ENCODE measurements at regions not wholly inside any gene's neighbourhood (a gene's known extent, or its start where the extent isn't known, plus 50 kb on each side); places are given as distances from the start of the nearest gene placed in this dataset.

- no peak for DNase-seq (ENCODE audit: low read depth, low spot score)
- TF ChIP-seq ZNF274 (IDR thresholded peaks at IDR 0.05; ENCODE audit: low read depth, low read length) (no peak), SUZ12 (IDR thresholded peaks at IDR 0.05; ENCODE audit: extremely low read depth, insufficient read depth, insufficient read length) (no peak), YY1 (IDR thresholded peaks at IDR 0.05; ENCODE audit: insufficient read depth, insufficient read length) (no peak)
- Histone ChIP-seq H3K9ac (ENCODE audit: insufficient read length, low read depth) (no peak overlapping the region), H3K4me3 (ENCODE audit: insufficient read length, low read depth) (no peak overlapping the region), H3K27me3 (ENCODE audit: insufficient read depth, insufficient read length) (no peaks in the 10 kb centered on the region), H3K9me3 (ENCODE audit: insufficient read depth, low read length) (no peaks in the 10 kb centered on the region), H3K36me3 (ENCODE audit: insufficient read depth, insufficient read length, low read length) (no peaks in the 10 kb centered on the region), H3K4me1 (ENCODE audit: insufficient read depth, insufficient read length) (no peaks in the 10 kb centered on the region)
Observed at GRCh38 chr11:109510316-109510715, 88.3 kb downstream of the C11orf87 start.

- Histone ChIP-seq H3K4me1 (ENCODE audit: insufficient read depth, insufficient read length) (no peaks in the 10 kb centered on the region), H3K9ac (ENCODE audit: insufficient read length, low read depth) (no peak overlapping the region), H3K27me3 (ENCODE audit: insufficient read depth, insufficient read length) (no peaks in the 10 kb centered on the region), H3K4me3 (ENCODE audit: insufficient read length, low read depth) (no peak overlapping the region), H3K9me3 (ENCODE audit: insufficient read depth, low read length) (no peaks in the 10 kb centered on the region), H3K36me3 (ENCODE audit: insufficient read depth, insufficient read length, low read length) (no peaks in the 10 kb centered on the region)
- DNase-seq (ENCODE audit: low read depth, low spot score): no peak
- TF ChIP-seq SUZ12 (IDR thresholded peaks at IDR 0.05; ENCODE audit: extremely low read depth, insufficient read depth, insufficient read length) (no peak), YY1 (IDR thresholded peaks at IDR 0.05; ENCODE audit: insufficient read depth, insufficient read length) (no peak), ZNF274 (IDR thresholded peaks at IDR 0.05; ENCODE audit: low read depth, low read length) (no peak)
Observed at GRCh38 chr11:109511598-109511997, 89.6 kb downstream of the C11orf87 start.

- H3K4me3 ChIP-seq (ENCODE audit: insufficient read length, low read depth): no peak overlapping the region
- DNase-seq (ENCODE audit: low read depth, low spot score): no peak
- H3K36me3 ChIP-seq (ENCODE audit: insufficient read depth, insufficient read length, low read length): no peaks in the 10 kb centered on the region
- no peaks in the 10 kb centered on the region for H3K4me1 ChIP-seq (ENCODE audit: insufficient read depth, insufficient read length)
- TF ChIP-seq SUZ12 (IDR thresholded peaks at IDR 0.05; ENCODE audit: extremely low read depth, insufficient read depth, insufficient read length): no peak
- H3K27me3 ChIP-seq (ENCODE audit: insufficient read depth, insufficient read length): no peaks in the 10 kb centered on the region
- no peak overlapping the region for H3K9ac ChIP-seq (ENCODE audit: insufficient read length, low read depth)
- no peaks in the 10 kb centered on the region for H3K9me3 ChIP-seq (ENCODE audit: insufficient read depth, low read length)
Observed at GRCh38 chr11:109512249-109512648, 90.3 kb downstream of the C11orf87 start.

GRCh38 chr11:109512680-109513079, 90.7 kb downstream of the C11orf87 start:
- TF ChIP-seq SUZ12 (IDR thresholded peaks at IDR 0.05; ENCODE audit: extremely low read depth, insufficient read depth, insufficient read length): no peak
- no peak for TF ChIP-seq ZNF274 (IDR thresholded peaks at IDR 0.05; ENCODE audit: low read depth, low read length)
- TF ChIP-seq YY1 (IDR thresholded peaks at IDR 0.05; ENCODE audit: insufficient read depth, insufficient read length): no peak
- no peak overlapping the region for H3K9ac ChIP-seq (ENCODE audit: insufficient read length, low read depth)
- DNase-seq (ENCODE audit: low read depth, low spot score): no peak

GRCh38 chr11:109514313-109515018, 92.5 kb downstream of the C11orf87 start:
- TF ChIP-seq YY1 (IDR thresholded peaks at IDR 0.05; ENCODE audit: insufficient read depth, insufficient read length) (no peak), ZNF274 (IDR thresholded peaks at IDR 0.05; ENCODE audit: low read depth, low read length) (no peak), SUZ12 (IDR thresholded peaks at IDR 0.05; ENCODE audit: extremely low read depth, insufficient read depth, insufficient read length) (no peak)
- Histone ChIP-seq H3K9me3 (ENCODE audit: insufficient read depth, low read length) (no peaks in the 10 kb centered on the region), H3K4me1 (ENCODE audit: insufficient read depth, insufficient read length) (no peaks in the 10 kb centered on the region), H3K36me3 (ENCODE audit: insufficient read depth, insufficient read length, low read length) (no peaks in the 10 kb centered on the region), H3K9ac (ENCODE audit: insufficient read length, low read depth) (no peak overlapping the region), H3K4me3 (ENCODE audit: insufficient read length, low read depth) (no peak overlapping the region), H3K27me3 (ENCODE audit: insufficient read depth, insufficient read length) (no peaks in the 10 kb centered on the region)
- no peak for DNase-seq (ENCODE audit: low read depth, low spot score)

More at GRCh38 chr11:109512680-109513079, 90.7 kb downstream of the C11orf87 start:
- Histone ChIP-seq H3K27me3 (ENCODE audit: insufficient read depth, insufficient read length) (no peaks in the 10 kb centered on the region), H3K4me3 (ENCODE audit: insufficient read length, low read depth) (no peak overlapping the region), H3K9me3 (ENCODE audit: insufficient read depth, low read length) (no peaks in the 10 kb centered on the region), H3K36me3 (ENCODE audit: insufficient read depth, insufficient read length, low read length) (no peaks in the 10 kb centered on the region), H3K4me1 (ENCODE audit: insufficient read depth, insufficient read length) (no peaks in the 10 kb centered on the region)

GRCh38 chr11:109519253-109519652, 97.3 kb downstream of the C11orf87 start:
- Histone ChIP-seq H3K4me1 (ENCODE audit: insufficient read depth, insufficient read length) (no peaks in the 10 kb centered on the region), H3K4me3 (ENCODE audit: insufficient read length, low read depth) (no peak overlapping the region), H3K36me3 (ENCODE audit: insufficient read depth, insufficient read length, low read length) (no peaks in the 10 kb centered on the region), H3K9ac (ENCODE audit: insufficient read length, low read depth) (no peak overlapping the region), H3K27me3 (ENCODE audit: insufficient read depth, insufficient read length) (no peaks in the 10 kb centered on the region), H3K9me3 (ENCODE audit: insufficient read depth, low read length) (no peaks in the 10 kb centered on the region)
- TF ChIP-seq ZNF274 (IDR thresholded peaks at IDR 0.05; ENCODE audit: low read depth, low read length) (no peak), YY1 (IDR thresholded peaks at IDR 0.05; ENCODE audit: insufficient read depth, insufficient read length) (no peak), SUZ12 (IDR thresholded peaks at IDR 0.05; ENCODE audit: extremely low read depth, insufficient read depth, insufficient read length) (no peak)
- no peak for DNase-seq (ENCODE audit: low read depth, low spot score)

- Histone ChIP-seq H3K4me1 (ENCODE audit: insufficient read depth, insufficient read length) (no peaks in the 10 kb centered on the region), H3K9ac (ENCODE audit: insufficient read length, low read depth) (no peak overlapping the region), H3K9me3 (ENCODE audit: insufficient read depth, low read length) (no peaks in the 10 kb centered on the region), H3K27me3 (ENCODE audit: insufficient read depth, insufficient read length) (no peaks in the 10 kb centered on the region), H3K36me3 (ENCODE audit: insufficient read depth, insufficient read length, low read length) (no peaks in the 10 kb centered on the region), H3K4me3 (ENCODE audit: insufficient read length, low read depth) (no peak overlapping the region)
- TF ChIP-seq ZNF274 (IDR thresholded peaks at IDR 0.05; ENCODE audit: low read depth, low read length) (no peak), SUZ12 (IDR thresholded peaks at IDR 0.05; ENCODE audit: extremely low read depth, insufficient read depth, insufficient read length) (no peak), YY1 (IDR thresholded peaks at IDR 0.05; ENCODE audit: insufficient read depth, insufficient read length) (no peak)
- DNase-seq (ENCODE audit: low read depth, low spot score): no peak
Observed at GRCh38 chr11:109521571-109522086, 99.6 kb downstream of the C11orf87 start.

All from NT2/D1 (cell line).